ENCODE measurements at regions not wholly inside any gene's neighbourhood (a gene's known extent, or its start where the extent isn't known, plus 50 kb on each side); places are given as distances from the start of the nearest gene placed in this dataset.

GRCh38 chr4:123125477-123125876 is 203.1 kb upstream of the NUDT6 start:
- no peaks in the 10 kb centered on the region for H3K9me3 ChIP-seq (replicated peaks in 1 of 3)
- no peaks in the 10 kb centered on the region for H3K27me3 ChIP-seq
- no peaks in the 10 kb centered on the region for H3K36me3 ChIP-seq (replicated peaks in 1 of 2)
- intact Hi-C loops (cut with DNase I): no loop called here
- 96 to 100% (median 99%) methylated on average over 1 of the region's 1 CpG for WGBS, 4 donors
- no peak overlapping the region for H3K27ac ChIP-seq
- TF ChIP-seq CTCF (IDR thresholded peaks at IDR 0.05) (no peak), POLR2A (IDR thresholded peaks at IDR 0.05) (no peak)
- H3K4me1 ChIP-seq (replicated peaks in 1 of 2): no peaks in the 10 kb centered on the region
- DNase-seq: no peak
- H3K4me3 ChIP-seq: no peak overlapping the region

- Histone ChIP-seq H3K4me3 (no peak overlapping the region), H3K27me3 (no peaks in the 10 kb centered on the region), H3K9me3 (replicated peaks in 1 of 3) (no peaks in the 10 kb centered on the region), H3K36me3 (replicated peaks in 1 of 2) (no peaks in the 10 kb centered on the region), H3K4me1 (replicated peaks in 1 of 2) (no peaks in the 10 kb centered on the region), H3K27ac (no peak overlapping the region)
- intact Hi-C loops (cut with DNase I): no loop called here
- DNase-seq: no peak
- WGBS, 4 donors: 53 to 74% (median 66%) methylated on average over 1 of the region's 1 CpG
- TF ChIP-seq CTCF (IDR thresholded peaks at IDR 0.05) (peak in 4 of 6 experiments; percentile 24 to 49 (median 32)), POLR2A (IDR thresholded peaks at IDR 0.05) (no peak)
Observed at GRCh38 chr4:123127218-123127617, 204.8 kb upstream of the NUDT6 start.

- H3K27ac ChIP-seq: peak overlapping the region in 1 of 5 donors; percentile 2
- WGBS, 4 donors: 71 to 73% (median 72%) methylated on average over 2 of the region's 2 CpGs
- no peak overlapping the region for H3K4me3 ChIP-seq
- no peaks in the 10 kb centered on the region for H3K36me3 ChIP-seq (replicated peaks in 1 of 2)
- intact Hi-C loops (cut with DNase I): no loop called here
- no peak for DNase-seq
- TF ChIP-seq POLR2A (IDR thresholded peaks at IDR 0.05) (no peak), CTCF (IDR thresholded peaks at IDR 0.05) (no peak)
- no peaks in the 10 kb centered on the region for H3K9me3 ChIP-seq (replicated peaks in 1 of 3)
- no peaks in the 10 kb centered on the region for H3K4me1 ChIP-seq (replicated peaks in 1 of 2)
- no peaks in the 10 kb centered on the region for H3K27me3 ChIP-seq
Observed at GRCh38 chr4:123127875-123128274, 205.5 kb upstream of the NUDT6 start.

- no peaks in the 10 kb centered on the region for H3K36me3 ChIP-seq (replicated peaks in 1 of 2)
- DNase-seq: no peak
- H3K27ac ChIP-seq: no peak overlapping the region
- intact Hi-C loops (cut with DNase I): no loop called here
- 67 to 78% (median 72%) methylated on average over 4 of the region's 4 CpGs for WGBS, 4 donors
- H3K4me3 ChIP-seq: no peak overlapping the region
- peaks cover 0 to 6% (median 0%) of the 10 kb centered on the region in 3 donors for H3K9me3 ChIP-seq (replicated peaks in 1 of 3)
- H3K27me3 ChIP-seq: no peaks in the 10 kb centered on the region
- H3K4me1 ChIP-seq (replicated peaks in 1 of 2): no peaks in the 10 kb centered on the region
- TF ChIP-seq POLR2A (IDR thresholded peaks at IDR 0.05) (no peak), CTCF (IDR thresholded peaks at IDR 0.05) (no peak)
Observed at GRCh38 chr4:123133397-123134050, 211.1 kb upstream of the NUDT6 start.

Data from adrenal gland (tissue), 9 donors.